KMS-11 (cell line): ENCODE measurements at regions not wholly inside any gene's neighbourhood (a gene's known extent, or its start where the extent isn't known, plus 50 kb on each side); places are given as distances from the start of the nearest gene placed in this dataset.
"Not testable (repeated sequence)": the region's sequence is repeated elsewhere in the genome, so short reads cannot be mapped to it uniquely, and the experiment has no call there.

Experiments used
- H2AFZ ChIP-seq: fragments of 200-600 bp; sonication (generic); 2 replicates; pipeline ENCODE4 v1.6.1; 2016; ENCODE audit warnings: antibody characterized with exemption, mixed run types, low read depth
- H3K27ac ChIP-seq: fragments of 200-600 bp; sonication (generic); 2 replicates; pipeline ENCODE4 v1.6.1; 2016; ENCODE audit warnings: mild to moderate bottlenecking, mixed run types
- H3K27me3 ChIP-seq: fragments of 200-600 bp; sonication (generic); 2 replicates; pipeline ENCODE4 v1.6.1; 2017; ENCODE audit warnings: mild to moderate bottlenecking, low read depth, mixed run types, moderate library complexity; ENCODE audit not compliant: insufficient read depth
- H3K36me3 ChIP-seq: fragments of 200-600 bp; sonication (generic); 2 replicates; pipeline ENCODE4 v1.6.1; 2017; ENCODE audit warnings: mild to moderate bottlenecking, mixed run types; ENCODE audit not compliant: insufficient read depth
- H3K4me1 ChIP-seq: fragments of 200-600 bp; sonication (generic); 2 replicates; pipeline ENCODE4 v1.6.1; 2016; ENCODE audit warnings: mild to moderate bottlenecking, low read depth, mixed run types; ENCODE audit not compliant: poor library complexity, severe bottlenecking
- H3K4me2 ChIP-seq: fragments of 200-600 bp; sonication (generic); 2 replicates; pipeline ENCODE4 v1.7.0; 2016; ENCODE audit warnings: mild to moderate bottlenecking, mixed run types
- H3K4me3 ChIP-seq: fragments of 200-600 bp; sonication (generic); IDR thresholded peaks from 2 replicates; pipeline ENCODE4 v1.6.1; 2017; ENCODE audit warnings: low read depth, low read length, mixed read lengths; ENCODE audit not compliant: insufficient read depth
- H3K79me2 ChIP-seq: fragments of 200-600 bp; sonication (generic); 2 replicates; pipeline ENCODE4 v1.6.1; 2016; ENCODE audit warnings: low read depth, mixed run types; ENCODE audit not compliant: insufficient read depth
- H3K9ac ChIP-seq: fragments of 200-600 bp; sonication (generic); 2 replicates; pipeline ENCODE4 v1.6.1; 2016; ENCODE audit warnings: mild to moderate bottlenecking, mixed run types
- H4K20me1 ChIP-seq: fragments of 200-600 bp; sonication (generic); 2 replicates; pipeline ENCODE4 v1.6.1; 2016; ENCODE audit warnings: mild to moderate bottlenecking, mixed run types; ENCODE audit not compliant: insufficient read depth
- TF ChIP-seq, protein P1 (sequence below): fragments of 200-600 bp; sonication (generic); conservative IDR thresholded peaks from 2 replicates; pipeline ENCODE4 v1.6.1; 2017; ENCODE audit warnings: low read depth, mild to moderate bottlenecking, antibody characterized with exemption, low read length, moderate library complexity, mixed read lengths

DNA sequence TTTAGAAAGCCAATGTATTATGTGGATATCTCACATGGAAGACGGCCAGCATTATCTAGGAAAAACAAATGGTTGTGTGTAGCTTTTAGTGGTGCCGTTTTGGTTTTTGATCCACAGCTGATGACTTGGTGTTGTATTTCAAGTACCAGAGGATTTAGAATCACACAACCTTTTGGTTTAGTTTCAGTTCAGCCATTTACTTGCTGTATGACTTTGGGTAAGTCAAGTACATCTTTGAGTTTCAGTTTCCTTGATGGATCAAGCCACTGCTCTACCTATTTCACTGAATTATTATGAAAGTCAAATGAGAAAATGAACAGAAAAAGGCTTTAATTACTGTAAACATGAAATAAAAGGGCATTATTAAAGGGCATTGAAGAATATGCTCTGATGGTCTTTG, 205.6 kb downstream of the ZIC3 start:
- H3K36me3 ChIP-seq, result no peaks in the 10 kb centered on the region
- H3K27me3 ChIP-seq, result no peaks in the 10 kb centered on the region
- TF ChIP-seq, protein P1, sequence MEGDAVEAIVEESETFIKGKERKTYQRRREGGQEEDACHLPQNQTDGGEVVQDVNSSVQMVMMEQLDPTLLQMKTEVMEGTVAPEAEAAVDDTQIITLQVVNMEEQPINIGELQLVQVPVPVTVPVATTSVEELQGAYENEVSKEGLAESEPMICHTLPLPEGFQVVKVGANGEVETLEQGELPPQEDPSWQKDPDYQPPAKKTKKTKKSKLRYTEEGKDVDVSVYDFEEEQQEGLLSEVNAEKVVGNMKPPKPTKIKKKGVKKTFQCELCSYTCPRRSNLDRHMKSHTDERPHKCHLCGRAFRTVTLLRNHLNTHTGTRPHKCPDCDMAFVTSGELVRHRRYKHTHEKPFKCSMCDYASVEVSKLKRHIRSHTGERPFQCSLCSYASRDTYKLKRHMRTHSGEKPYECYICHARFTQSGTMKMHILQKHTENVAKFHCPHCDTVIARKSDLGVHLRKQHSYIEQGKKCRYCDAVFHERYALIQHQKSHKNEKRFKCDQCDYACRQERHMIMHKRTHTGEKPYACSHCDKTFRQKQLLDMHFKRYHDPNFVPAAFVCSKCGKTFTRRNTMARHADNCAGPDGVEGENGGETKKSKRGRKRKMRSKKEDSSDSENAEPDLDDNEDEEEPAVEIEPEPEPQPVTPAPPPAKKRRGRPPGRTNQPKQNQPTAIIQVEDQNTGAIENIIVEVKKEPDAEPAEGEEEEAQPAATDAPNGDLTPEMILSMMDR, result no peak
- no peaks in the 10 kb centered on the region for H3K4me1 ChIP-seq
- H2AFZ ChIP-seq, result no peak overlapping the region
- no peak overlapping the region for H3K4me2 ChIP-seq
- no peak overlapping the region for H3K27ac ChIP-seq
- H4K20me1 ChIP-seq, result no peaks in the 10 kb centered on the region
- no peaks in the 10 kb centered on the region for H3K79me2 ChIP-seq
- H3K4me3 ChIP-seq, result no peak overlapping the region
- H3K9ac ChIP-seq, result no peak overlapping the region

GRCh38 chrX:137792214-137792613, 226.3 kb downstream of the ZIC3 start:
- Histone ChIP-seq H3K36me3 (no peaks in the 10 kb centered on the region), H3K79me2 (no peaks in the 10 kb centered on the region), H3K4me3 (no peak overlapping the region), H3K4me2 (no peak overlapping the region), H3K27me3 (no peaks in the 10 kb centered on the region), H4K20me1 (no peaks in the 10 kb centered on the region), H3K27ac (no peak overlapping the region), H2AFZ (no peak overlapping the region), H3K9ac (no peak overlapping the region), H3K4me1 (no peaks in the 10 kb centered on the region)
- TF ChIP-seq, protein P1, result no peak

GRCh38 chrX:137797926-137798325, 232.0 kb downstream of the ZIC3 start:
- H3K4me1 ChIP-seq, H3K79me2 ChIP-seq, H3K27ac ChIP-seq, H3K36me3 ChIP-seq, H3K4me2 ChIP-seq, H3K4me3 ChIP-seq, H4K20me1 ChIP-seq, H3K9ac ChIP-seq, H2AFZ ChIP-seq, H3K27me3 ChIP-seq: not testable (repeated sequence)

GRCh38 chrX:137823257-137823656, 257.3 kb downstream of the ZIC3 start:
- Histone ChIP-seq H2AFZ (no peak overlapping the region), H3K4me3 (no peak overlapping the region), H3K36me3 (no peaks in the 10 kb centered on the region), H3K27me3 (no peaks in the 10 kb centered on the region), H4K20me1 (no peaks in the 10 kb centered on the region), H3K27ac (no peak overlapping the region), H3K4me2 (no peak overlapping the region), H3K9ac (no peak overlapping the region), H3K79me2 (no peaks in the 10 kb centered on the region), H3K4me1 (no peaks in the 10 kb centered on the region)
- TF ChIP-seq, protein P1, result no peak

DNA sequence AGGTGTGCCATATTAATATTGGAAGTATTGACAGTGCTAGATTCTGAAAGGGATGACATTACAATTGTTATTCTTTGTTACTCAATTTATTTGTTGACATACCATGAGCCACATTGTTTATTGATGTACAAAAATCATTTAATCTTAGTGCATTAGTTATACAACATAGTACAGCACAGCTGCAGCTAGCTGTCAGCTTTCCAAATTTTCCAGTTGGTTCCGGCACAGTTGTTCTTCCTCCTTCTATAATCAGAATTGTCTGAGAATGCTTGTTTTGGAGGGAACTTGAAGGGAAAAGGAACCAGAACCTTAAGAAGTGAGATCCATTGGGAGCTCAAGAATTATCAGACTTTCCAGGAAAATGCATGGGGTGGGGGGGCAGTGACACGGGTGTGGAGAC, 281.4 kb downstream of the ZIC3 start:
- no peak overlapping the region for H3K4me2 ChIP-seq
- H2AFZ ChIP-seq, result no peak overlapping the region
- H3K27ac ChIP-seq, result no peak overlapping the region
- H3K36me3 ChIP-seq, result no peaks in the 10 kb centered on the region
- H3K79me2 ChIP-seq, result no peaks in the 10 kb centered on the region
- H3K4me3 ChIP-seq, result no peak overlapping the region
- no peaks in the 10 kb centered on the region for H3K27me3 ChIP-seq
- no peak overlapping the region for H3K9ac ChIP-seq
- TF ChIP-seq, protein P1, result no peak
- no peaks in the 10 kb centered on the region for H4K20me1 ChIP-seq
- no peaks in the 10 kb centered on the region for H3K4me1 ChIP-seq
